ENCODE measurements at regions not wholly inside any gene's neighbourhood (a gene's known extent, or its start where the extent isn't known, plus 50 kb on each side); places are given as distances from the start of the nearest gene placed in this dataset.

GRCh38 chr20:52895235-52895634, 76.9 kb upstream of the TSHZ2 start (continued):
- TF ChIP-seq SUZ12 (IDR thresholded peaks at IDR 0.05; ENCODE audit: low read length): no peak

- ChIA-PET POLR2A (ENCODE audit: partially characterized antibody) (no interaction called here), CTCF (ENCODE audit: partially characterized antibody) (interaction anchor here (1.0 to 1.4 kb wide), 2 partner anchors 22 to 147 kb away, joined by 3 read pairs; no protein-coding TSS in a partner anchor)
- no peak overlapping the region for H3K4ac ChIP-seq (replicated peaks; ENCODE audit: insufficient read length, low read depth, low read length)
- 92% methylated on average over 4 of the region's 4 CpGs; no CpG with 5 or more reads in 1 of the 2 experiments for WGBS, 2 experiments (ENCODE audit: extremely low coverage in 1 of 2, insufficient coverage in 1 of 2, insufficient read length in 1 of 2, insufficient replicate concordance in 2 of 2, low coverage in 1 of 2, low lambda C conversion rate in 2 of 2, missing lambda C conversion rate in 1 of 2)
- H4K5ac ChIP-seq (ENCODE audit: insufficient read length, low read depth, low read length): no peak overlapping the region
- H4K91ac ChIP-seq (replicated peaks; ENCODE audit: insufficient read length, low read length): no peak overlapping the region
- no peaks in the 10 kb centered on the region for H3K9me3 ChIP-seq (ENCODE audit: insufficient read depth in 2 of 2, low read depth in 1 of 2, low read length in 1 of 2)
- no peak overlapping the region for H3K18ac ChIP-seq (ENCODE audit: extremely low read depth, low read length)
- DNase-seq (ENCODE audit: low read depth in 1 of 2, low spot score in 2 of 2) (no peak), FAIRE-seq (no peak)
- no peaks in the 10 kb centered on the region for H3K79me2 ChIP-seq (ENCODE audit: control insufficient read depth in 1 of 2, insufficient read depth in 2 of 2, low read length in 2 of 2)
- no peaks in the 10 kb centered on the region for H3K4me1 ChIP-seq (replicated peaks in 1 of 4; ENCODE audit: control insufficient read depth in 3 of 4, insufficient read depth in 4 of 4, low read length in 3 of 4)
- no peak overlapping the region for H4K8ac ChIP-seq (ENCODE audit: extremely low read depth, insufficient read depth, low read length)
- no peak overlapping the region for H2AFZ ChIP-seq (ENCODE audit: low read length)
- no peak overlapping the region for H3K56ac ChIP-seq (replicated peaks; ENCODE audit: insufficient read length, low read depth, low read length)
- H2BK120ac ChIP-seq (replicated peaks; ENCODE audit: low read depth, low read length): no peak overlapping the region
- H2BK20ac ChIP-seq (ENCODE audit: low read length): no peak overlapping the region
- no peak overlapping the region for H3K4me3 ChIP-seq (ENCODE audit: extremely low read depth in 1 of 4, insufficient read depth in 2 of 4, low read depth in 3 of 4, low read length in 4 of 4)
- no peak overlapping the region for H2BK12ac ChIP-seq (ENCODE audit: low read depth, low read length)
- no peak overlapping the region for H2BK15ac ChIP-seq (ENCODE audit: low read length)
- H3K23ac ChIP-seq (ENCODE audit: insufficient read length): no peak overlapping the region
- H3K14ac ChIP-seq (ENCODE audit: insufficient read length): no peak overlapping the region
- H4K20me1 ChIP-seq (replicated peaks in 1 of 2; ENCODE audit: control insufficient read depth in 1 of 2, insufficient read depth in 2 of 2, low read length in 2 of 2): no peaks in the 10 kb centered on the region
- H2BK5ac ChIP-seq (ENCODE audit: low read depth, low read length): no peak overlapping the region
- no peak overlapping the region for H3K27ac ChIP-seq (ENCODE audit: low read depth, low read length)
- H3K9ac ChIP-seq (replicated peaks in 1 of 4; ENCODE audit: extremely low read depth in 1 of 4, low read depth in 3 of 4, low read length in 3 of 4): no peak overlapping the region
- no peaks in the 10 kb centered on the region for H3K79me1 ChIP-seq (ENCODE audit: low read depth, low read length)
- H3K4me2 ChIP-seq (ENCODE audit: insufficient read depth in 1 of 2, low read depth in 2 of 2, low read length in 2 of 2): no peak overlapping the region
- no peaks in the 10 kb centered on the region for H3K23me2 ChIP-seq (ENCODE audit: low read depth, low read length)
- no peaks in the 10 kb centered on the region for H3K36me3 ChIP-seq (ENCODE audit: control insufficient read depth in 2 of 4, insufficient read depth in 4 of 4, low read length in 3 of 4)
- no peak overlapping the region for H2AK5ac ChIP-seq (ENCODE audit: low read depth, low read length)
- no peaks in the 10 kb centered on the region for H3K27me3 ChIP-seq (replicated peaks in 1 of 4; ENCODE audit: control insufficient read depth in 3 of 4, extremely low read depth in 1 of 4, insufficient read depth in 3 of 4, low read length in 3 of 4)
- TF ChIP-seq HDAC6 (IDR thresholded peaks at IDR 0.05; ENCODE audit: low read depth, low read length): no peak
- TF ChIP-seq E2F6 (IDR thresholded peaks at IDR 0.05): no peak
- no peak for TF ChIP-seq TEAD4 (IDR thresholded peaks at IDR 0.05; ENCODE audit: low read depth, low read length)
- TF ChIP-seq ATF3 (IDR thresholded peaks at IDR 0.05; ENCODE audit: insufficient read depth, low read depth, low read length): no peak
These were observed 78.7 kb upstream of the TSHZ2 start for GRCh38 chr20:52893498-52893897.

Measured in H1 (cell line).